ENCODE measurements at regions not wholly inside any gene's neighbourhood (a gene's known extent, or its start where the extent isn't known, plus 50 kb on each side); places are given as distances from the start of the nearest gene placed in this dataset.
A peak's percentile ranks its signal among the peaks of the same experiment; 100 is the strongest.
"Not testable (repeated sequence)": the region's sequence is repeated elsewhere in the genome, so short reads cannot be mapped to it uniquely, and the experiment has no call there.

GRCh38 chr10:3875842-3876235 lies 90.8 kb upstream of the KLF6 start:
- no peaks in the 10 kb centered on the region for H3K9me2 ChIP-seq (replicated peaks; ENCODE audit: insufficient read depth, low read length)
- no peak overlapping the region for H3K9ac ChIP-seq (ENCODE audit: low read length)
- TF ChIP-seq CTCF (IDR thresholded peaks at IDR 0.05; ENCODE audit: insufficient read depth, low read length, poor library complexity, severe bottlenecking), result no peak
- TF ChIP-seq EZH2phosphoT487 (conservative IDR thresholded peaks at IDR 0.05; ENCODE audit: low read length), result no peak
- no peaks in the 10 kb centered on the region for H3K36me3 ChIP-seq (ENCODE audit: low read length)
- no peak overlapping the region for H2AFZ ChIP-seq (ENCODE audit: low read depth, low read length, severe bottlenecking)
- H3K27ac ChIP-seq (ENCODE audit: low read depth, low read length), result no peak overlapping the region
- H4K20me1 ChIP-seq (ENCODE audit: low read depth, low read length), result no peaks in the 10 kb centered on the region
- H3F3A ChIP-seq (ENCODE audit: insufficient read depth), result no peaks in the 10 kb centered on the region
- no peaks in the 10 kb centered on the region for H3K27me3 ChIP-seq (ENCODE audit: low read length)
- H3K4me2 ChIP-seq (ENCODE audit: low read depth, low read length, poor library complexity, severe bottlenecking), result no peak overlapping the region
- H3K9me3 ChIP-seq (ENCODE audit: insufficient read depth, low read length), result no peaks in the 10 kb centered on the region
- no peak overlapping the region for H3K4me3 ChIP-seq (ENCODE audit: insufficient read depth, low read length, poor library complexity, severe bottlenecking)
- no peaks in the 10 kb centered on the region for H3K79me2 ChIP-seq (ENCODE audit: insufficient read depth, low read length)

GRCh38 chr10:3874990-3875841 lies 90.2 kb upstream of the KLF6 start:
- no peak overlapping the region for H3K4me3 ChIP-seq (ENCODE audit: insufficient read depth, low read length, poor library complexity, severe bottlenecking)
- H3K9me3 ChIP-seq (ENCODE audit: insufficient read depth, low read length), result no peaks in the 10 kb centered on the region
- no peaks in the 10 kb centered on the region for H3F3A ChIP-seq (ENCODE audit: insufficient read depth)
- no peaks in the 10 kb centered on the region for H3K36me3 ChIP-seq (ENCODE audit: low read length)
- no peak overlapping the region for H3K4me2 ChIP-seq (ENCODE audit: low read depth, low read length, poor library complexity, severe bottlenecking)
- TF ChIP-seq CTCF (IDR thresholded peaks at IDR 0.05; ENCODE audit: insufficient read depth, low read length, poor library complexity, severe bottlenecking), result no peak
- TF ChIP-seq EZH2phosphoT487 (conservative IDR thresholded peaks at IDR 0.05; ENCODE audit: low read length), result no peak
- no peak overlapping the region for H3K9ac ChIP-seq (ENCODE audit: low read length)
- no peaks in the 10 kb centered on the region for H3K27me3 ChIP-seq (ENCODE audit: low read length)
- no peaks in the 10 kb centered on the region for H4K20me1 ChIP-seq (ENCODE audit: low read depth, low read length)
- H2AFZ ChIP-seq (ENCODE audit: low read depth, low read length, severe bottlenecking), result no peak overlapping the region
- H3K79me2 ChIP-seq (ENCODE audit: insufficient read depth, low read length), result no peaks in the 10 kb centered on the region
- no peaks in the 10 kb centered on the region for H3K9me2 ChIP-seq (replicated peaks; ENCODE audit: insufficient read depth, low read length)
- no peak overlapping the region for H3K27ac ChIP-seq (ENCODE audit: low read depth, low read length)

GRCh38 chr10:3874610-3874989 lies 89.6 kb upstream of the KLF6 start:
- H3K4me3 ChIP-seq (ENCODE audit: insufficient read depth, low read length, poor library complexity, severe bottlenecking); H3K27ac ChIP-seq (ENCODE audit: low read depth, low read length); H2AFZ ChIP-seq (ENCODE audit: low read depth, low read length, severe bottlenecking); H3F3A ChIP-seq (ENCODE audit: insufficient read depth); H3K27me3 ChIP-seq (ENCODE audit: low read length); H3K4me2 ChIP-seq (ENCODE audit: low read depth, low read length, poor library complexity, severe bottlenecking); H3K9me3 ChIP-seq (ENCODE audit: insufficient read depth, low read length); H3K79me2 ChIP-seq (ENCODE audit: insufficient read depth, low read length); H3K9me2 ChIP-seq (replicated peaks; ENCODE audit: insufficient read depth, low read length); H4K20me1 ChIP-seq (ENCODE audit: low read depth, low read length); H3K9ac ChIP-seq (ENCODE audit: low read length); H3K36me3 ChIP-seq (ENCODE audit: low read length): not testable (repeated sequence)

GRCh38 chr10:3873728-3874461 lies 88.9 kb upstream of the KLF6 start:
- Histone ChIP-seq H3K9me3 (ENCODE audit: insufficient read depth, low read length) (no peaks in the 10 kb centered on the region), H3K27ac (ENCODE audit: low read depth, low read length) (no peak overlapping the region)
- no peak for TF ChIP-seq CTCF (IDR thresholded peaks at IDR 0.05; ENCODE audit: insufficient read depth, low read length, poor library complexity, severe bottlenecking)
- no peak for TF ChIP-seq EZH2phosphoT487 (conservative IDR thresholded peaks at IDR 0.05; ENCODE audit: low read length)

More at GRCh38 chr10:3873728-3874461, 88.9 kb upstream of the KLF6 start:
- no peak overlapping the region for H3K9ac ChIP-seq (ENCODE audit: low read length)
- no peaks in the 10 kb centered on the region for H3K36me3 ChIP-seq (ENCODE audit: low read length)
- no peaks in the 10 kb centered on the region for H3K9me2 ChIP-seq (replicated peaks; ENCODE audit: insufficient read depth, low read length)
- no peaks in the 10 kb centered on the region for H3F3A ChIP-seq (ENCODE audit: insufficient read depth)
- H2AFZ ChIP-seq (ENCODE audit: low read depth, low read length, severe bottlenecking), result no peak overlapping the region
- H3K4me2 ChIP-seq (ENCODE audit: low read depth, low read length, poor library complexity, severe bottlenecking), result peak overlapping the region; percentile 10
- no peaks in the 10 kb centered on the region for H3K27me3 ChIP-seq (ENCODE audit: low read length)
- H3K4me3 ChIP-seq (ENCODE audit: insufficient read depth, low read length, poor library complexity, severe bottlenecking), result no peak overlapping the region
- no peaks in the 10 kb centered on the region for H4K20me1 ChIP-seq (ENCODE audit: low read depth, low read length)
- no peaks in the 10 kb centered on the region for H3K79me2 ChIP-seq (ENCODE audit: insufficient read depth, low read length)
